GM18907 (cell line): ENCODE measurements at regions not wholly inside any gene's neighbourhood (a gene's known extent, or its start where the extent isn't known, plus 50 kb on each side); places are given as distances from the start of the nearest gene placed in this dataset.
"Not testable (repeated sequence)": the region's sequence is repeated elsewhere in the genome, so short reads cannot be mapped to it uniquely, and the experiment has no call there.

Source experiments
- ATAC-seq: cut with Tn5 transposase; IDR thresholded peaks from one replicate; pipeline ENCODE4 v1.9.1; 2021; ENCODE audit warnings: mild to moderate bottlenecking, moderate library complexity; ENCODE audit not compliant: unreplicated experiment

DNA sequence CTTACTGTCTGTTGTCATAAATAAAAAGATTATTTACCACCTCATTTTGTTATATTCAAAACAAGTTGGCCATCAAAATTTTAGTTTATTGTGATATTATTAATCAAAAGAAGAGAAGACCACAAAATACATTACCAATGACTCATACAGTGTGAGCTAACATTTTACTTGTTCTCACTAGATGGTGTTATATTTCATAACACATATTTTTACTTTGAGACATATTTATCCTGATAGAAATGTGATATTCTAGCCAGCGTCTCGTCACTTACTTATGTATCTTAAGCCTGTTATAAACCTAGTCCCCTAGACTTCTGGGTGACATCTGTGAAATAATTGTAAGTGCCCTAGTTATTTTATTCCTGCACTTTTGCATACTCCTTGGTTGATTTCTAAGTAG is 263.2 kb downstream of the CDH7 start:
- no peak for ATAC-seq

GRCh38 chr18:66011916-66012315 is 261.1 kb downstream of the CDH7 start:
- ATAC-seq = no peak

DNA sequence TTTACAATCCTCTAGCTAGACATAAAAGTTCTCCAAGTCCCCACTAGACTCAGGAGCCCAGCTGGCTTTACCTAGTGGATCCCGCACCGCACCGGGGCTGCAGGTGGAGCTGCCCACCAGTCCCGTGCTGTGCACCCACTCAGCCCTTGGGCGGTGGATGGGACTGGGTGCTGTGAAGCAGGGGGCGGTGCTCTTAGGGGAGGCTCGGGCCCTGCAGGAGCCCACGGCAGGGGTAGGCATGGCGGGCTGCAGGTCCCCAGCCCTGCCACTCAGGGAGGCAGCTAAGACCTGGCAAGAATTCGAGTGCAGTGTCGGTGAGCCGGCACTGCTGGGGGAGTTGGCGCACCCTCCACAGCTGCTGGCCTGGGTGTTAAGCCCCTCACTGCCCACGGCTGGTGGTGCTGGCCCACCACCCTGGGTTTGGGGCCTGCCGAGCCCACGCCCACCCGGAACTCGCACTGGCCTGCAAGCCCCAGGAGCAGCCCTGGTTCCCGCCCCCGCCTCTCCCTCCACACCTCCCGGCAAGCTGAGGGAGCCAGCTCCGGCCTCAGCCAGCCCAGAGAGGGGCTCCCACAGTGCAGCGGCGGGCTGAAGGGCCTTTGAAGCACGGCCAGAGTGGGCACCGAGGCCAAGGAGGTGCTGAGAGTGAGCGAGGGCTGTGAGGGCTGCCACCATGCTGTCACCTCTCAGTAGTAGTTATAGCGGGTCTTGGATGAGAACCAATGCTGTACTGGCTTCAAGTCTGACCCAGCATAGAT is 255.2 kb downstream of the CDH7 start:
- no peak for ATAC-seq

DNA sequence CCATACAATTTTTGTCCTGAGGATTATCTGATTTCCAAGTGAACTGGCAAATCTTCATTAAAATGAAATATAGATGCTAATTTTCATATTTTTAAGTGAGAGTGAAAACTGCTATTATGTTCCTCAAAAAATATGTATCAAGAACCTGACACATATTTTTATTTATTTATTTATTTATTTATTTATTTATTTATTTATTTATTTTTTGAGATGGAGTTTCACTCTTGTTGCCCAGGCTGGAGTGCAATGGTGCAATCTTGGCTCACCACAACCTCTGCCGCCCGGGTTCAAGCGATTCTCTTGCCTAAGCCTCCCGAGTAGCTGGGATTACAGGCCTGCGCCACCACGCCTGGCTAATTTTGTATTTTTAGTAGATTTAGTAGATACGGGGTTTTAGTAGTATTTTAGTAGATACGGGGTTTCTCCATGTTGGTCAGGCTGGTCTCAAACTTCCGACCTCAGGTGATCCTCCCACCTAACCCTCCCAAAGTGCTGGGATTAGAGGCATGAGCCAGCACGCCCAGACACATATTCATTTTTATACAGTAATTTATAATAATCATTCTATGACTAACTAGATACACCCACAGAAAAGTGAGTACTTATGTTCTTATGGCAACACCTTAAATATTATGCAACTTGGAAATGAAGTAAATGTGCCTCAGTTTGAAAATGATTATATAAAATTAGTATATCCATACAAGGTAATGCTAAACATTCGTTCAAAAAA is 248.3 kb downstream of the CDH7 start:
- not testable (repeated sequence) for ATAC-seq

DNA sequence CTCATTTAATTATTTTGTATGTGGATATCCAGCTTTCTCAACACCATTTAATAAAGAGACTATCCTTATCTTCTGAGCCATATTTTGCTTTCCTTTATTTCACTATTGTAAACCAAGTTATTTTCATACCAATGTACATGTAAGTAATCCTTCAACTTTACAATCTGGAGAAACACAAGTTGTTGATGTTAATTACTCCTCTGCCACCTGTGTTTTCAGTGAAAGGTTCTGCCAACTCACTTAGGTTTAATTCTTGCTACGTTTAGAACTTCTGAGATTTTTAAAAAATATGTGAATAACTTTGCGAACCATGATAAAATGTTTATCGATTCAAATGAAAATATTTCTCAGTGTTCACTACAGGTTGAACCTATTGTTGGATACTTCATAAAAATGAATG is 244.4 kb downstream of the CDH7 start:
- no peak for ATAC-seq

DNA sequence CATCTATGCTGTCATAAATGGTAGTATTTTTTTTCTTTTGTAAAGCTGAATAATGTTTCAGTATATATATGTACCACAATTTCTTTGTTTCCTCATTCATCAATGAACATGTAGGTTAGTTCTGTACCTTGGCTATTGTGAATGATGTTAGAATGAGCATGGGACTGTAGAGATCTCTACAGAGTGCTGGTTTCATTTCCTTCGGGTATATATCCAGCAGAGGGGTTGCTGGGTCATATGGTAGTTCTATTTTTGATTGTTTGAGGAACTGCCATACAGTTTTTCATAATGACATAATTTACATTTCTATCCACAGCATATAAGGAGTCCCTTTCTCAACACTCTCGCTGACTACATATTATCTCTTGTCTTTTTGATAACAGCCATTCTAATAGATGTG is 243.5 kb downstream of the CDH7 start:
- no peak for ATAC-seq

DNA sequence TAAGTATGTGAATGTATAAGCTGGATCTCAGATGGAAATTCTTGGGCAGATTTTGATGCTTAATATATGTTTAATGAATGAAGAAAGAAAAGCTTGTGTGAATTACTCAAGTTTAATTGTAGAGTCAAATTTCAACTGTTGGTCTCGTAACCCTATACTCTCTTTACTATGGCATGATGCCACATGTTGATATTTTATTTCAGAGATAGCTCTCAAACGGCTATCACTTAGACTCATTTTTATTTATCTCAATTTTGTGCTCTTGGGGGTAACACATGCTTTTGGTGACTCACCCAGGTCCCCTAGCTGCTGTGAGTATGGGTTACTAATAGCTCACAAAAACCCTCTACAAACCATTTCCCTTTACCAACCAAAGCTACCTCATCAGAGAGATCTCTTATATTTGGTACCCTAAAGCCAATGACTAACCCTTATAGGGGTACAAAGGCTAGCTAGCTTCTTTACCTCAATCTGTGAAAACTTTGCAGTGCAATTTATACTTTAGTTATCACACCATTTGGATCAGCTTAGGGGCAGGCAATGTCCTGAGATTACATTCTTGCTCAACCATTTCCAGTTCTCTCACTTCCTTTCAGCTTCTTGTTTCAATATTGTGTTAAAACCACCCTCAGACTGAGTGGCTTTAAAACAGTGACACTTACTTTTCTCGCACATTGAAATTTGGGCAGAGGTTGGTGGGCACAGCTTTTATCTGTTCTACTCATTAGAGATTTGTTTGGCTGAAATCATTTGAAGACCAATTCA is 240.3 kb downstream of the CDH7 start:
- ATAC-seq = no peak

- no peak for ATAC-seq
These were observed 239.4 kb downstream of the CDH7 start for GRCh38 chr18:65990174-65990690.

GRCh38 chr18:65988972-65989371 is 238.2 kb downstream of the CDH7 start:
- ATAC-seq = no peak

DNA sequence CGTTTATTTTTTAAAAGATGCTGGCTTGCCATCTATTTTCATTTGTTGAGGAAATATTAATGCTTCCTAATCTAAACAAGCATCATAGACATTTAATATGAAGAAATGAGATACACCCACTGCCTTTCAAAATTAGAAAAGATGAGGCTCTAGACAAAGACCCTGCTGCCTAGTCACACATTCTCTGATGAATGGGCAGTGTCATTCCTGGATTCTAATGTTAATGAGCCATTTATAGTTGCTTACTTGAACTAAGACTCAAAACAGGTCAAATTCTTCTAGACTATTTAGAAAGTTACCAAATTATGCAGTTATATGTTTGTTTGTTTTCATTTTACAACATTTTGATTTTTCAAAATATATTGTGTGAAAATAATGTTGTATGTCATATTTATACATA is 237.6 kb downstream of the CDH7 start:
- ATAC-seq = no peak

DNA sequence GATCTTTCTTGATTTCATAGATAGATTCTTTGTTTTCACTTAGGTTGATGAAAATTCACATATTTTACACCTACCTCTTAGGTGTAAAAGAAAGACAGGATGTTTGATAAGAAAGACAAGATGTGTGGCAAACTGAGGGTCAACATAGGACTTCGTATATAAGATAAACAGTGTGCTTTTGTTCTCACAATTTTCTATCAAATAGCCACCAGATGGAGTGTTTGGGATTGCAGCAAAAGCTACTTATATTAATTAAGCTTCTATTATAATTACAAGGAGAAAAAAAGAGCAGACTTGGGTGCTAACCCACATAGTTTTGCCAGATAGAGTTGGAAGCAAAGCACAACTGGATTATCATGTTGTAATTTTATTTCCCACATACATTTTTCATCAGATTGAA is 232.9 kb downstream of the CDH7 start:
- no peak for ATAC-seq

- ATAC-seq = no peak
These were observed 224.7 kb downstream of the CDH7 start for GRCh38 chr18:65975536-65975935.

DNA sequence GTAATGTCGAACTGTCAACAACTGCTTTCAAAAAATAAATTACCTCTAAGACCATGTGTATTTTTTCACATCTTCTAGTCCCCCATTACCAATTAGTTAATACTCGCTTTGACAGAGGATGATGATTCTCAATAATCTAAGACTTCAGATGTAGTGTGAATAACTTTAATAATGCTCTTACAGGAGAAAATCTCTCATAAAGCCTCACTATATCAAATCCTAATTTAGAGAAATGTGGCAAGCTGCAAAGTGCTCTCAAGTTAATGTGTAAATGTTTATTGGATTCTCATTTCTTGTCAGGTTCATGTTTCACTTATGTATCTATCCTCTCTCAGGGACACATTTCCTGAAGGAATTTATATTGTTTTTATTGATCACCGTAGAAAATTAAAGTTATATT is 223.9 kb downstream of the CDH7 start:
- no peak for ATAC-seq

DNA sequence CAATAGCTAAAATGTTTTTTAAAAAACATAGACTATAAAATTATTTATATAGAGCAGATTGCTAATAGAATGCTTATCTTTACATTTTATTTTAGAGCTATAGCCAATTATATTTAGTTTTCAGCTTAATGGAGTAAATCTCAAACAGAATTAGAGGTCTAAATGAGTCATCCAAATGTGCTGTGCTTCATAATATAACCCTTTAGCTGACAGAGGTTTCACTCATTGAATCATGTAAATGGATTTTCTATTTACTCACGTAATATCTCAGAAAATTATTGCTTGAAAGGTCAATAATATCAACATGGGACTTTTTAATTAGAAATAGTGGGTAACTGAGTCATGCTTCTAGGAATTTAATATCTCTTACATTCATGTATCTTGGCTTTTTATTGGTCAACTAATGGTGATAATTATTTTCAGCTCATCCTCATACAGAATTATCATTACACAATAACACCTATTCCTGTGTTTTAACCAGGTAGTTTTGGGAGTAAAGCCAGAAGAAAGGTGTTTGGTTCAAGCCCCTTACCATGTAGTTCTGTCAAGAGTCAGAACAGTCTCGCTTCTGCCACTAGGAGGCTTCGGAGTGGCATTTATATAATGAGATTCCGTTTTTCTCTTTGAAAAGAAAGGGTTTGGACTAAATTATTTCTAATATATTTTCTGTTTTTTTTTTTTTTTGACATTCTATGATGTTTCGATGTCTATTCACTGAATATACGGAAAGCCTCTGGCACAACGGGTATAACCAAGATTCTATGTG is 217.6 kb downstream of the CDH7 start:
- no peak for ATAC-seq

GRCh38 chr18:65955747-65956146 is 204.9 kb downstream of the CDH7 start:
- ATAC-seq = no peak

DNA sequence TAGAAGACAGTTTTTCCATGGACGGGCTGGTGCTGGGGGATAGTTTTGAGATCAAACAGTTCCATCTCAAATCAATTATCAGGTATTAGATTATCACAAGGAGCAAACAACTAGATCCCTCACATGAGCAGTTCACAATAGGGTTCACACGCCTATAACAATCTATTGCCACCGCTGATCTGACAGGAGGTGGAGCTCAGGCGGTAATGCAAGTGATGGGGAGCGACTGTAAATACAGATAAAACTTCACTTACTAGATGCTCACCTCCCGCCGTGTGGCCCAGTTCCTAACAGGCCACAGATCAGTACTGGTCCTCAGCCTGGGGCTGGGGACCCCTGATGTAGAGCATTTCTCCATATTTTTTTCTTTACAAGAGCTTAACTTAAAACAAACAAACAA is 203.6 kb downstream of the CDH7 start:
- no peak for ATAC-seq

GRCh38 chr18:65946777-65947176 is 196.0 kb downstream of the CDH7 start:
- ATAC-seq = no peak

- no peak for ATAC-seq
These were observed 192.5 kb downstream of the CDH7 start for GRCh38 chr18:65943268-65943667.

GRCh38 chr18:65942854-65943253 is 192.0 kb downstream of the CDH7 start:
- ATAC-seq = no peak

DNA sequence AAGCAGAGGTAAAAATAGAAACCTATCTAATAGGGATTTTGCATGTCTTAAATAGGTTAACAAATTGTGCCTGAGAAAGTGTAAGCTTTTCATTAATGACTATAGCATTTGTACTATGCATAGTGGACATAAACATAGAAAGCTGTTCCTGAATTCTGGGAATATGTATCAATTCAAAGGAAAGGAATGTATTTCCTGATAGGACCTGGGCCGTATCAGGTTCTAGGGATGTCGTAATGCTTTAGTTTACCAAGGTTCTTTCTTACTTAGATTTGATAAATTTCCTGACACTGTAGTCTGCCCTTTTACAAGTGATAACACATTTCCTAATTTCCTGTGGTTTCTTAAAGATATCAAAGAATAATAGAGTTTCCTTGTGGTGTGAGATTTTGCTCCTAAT is 191.3 kb downstream of the CDH7 start:
- no peak for ATAC-seq

DNA sequence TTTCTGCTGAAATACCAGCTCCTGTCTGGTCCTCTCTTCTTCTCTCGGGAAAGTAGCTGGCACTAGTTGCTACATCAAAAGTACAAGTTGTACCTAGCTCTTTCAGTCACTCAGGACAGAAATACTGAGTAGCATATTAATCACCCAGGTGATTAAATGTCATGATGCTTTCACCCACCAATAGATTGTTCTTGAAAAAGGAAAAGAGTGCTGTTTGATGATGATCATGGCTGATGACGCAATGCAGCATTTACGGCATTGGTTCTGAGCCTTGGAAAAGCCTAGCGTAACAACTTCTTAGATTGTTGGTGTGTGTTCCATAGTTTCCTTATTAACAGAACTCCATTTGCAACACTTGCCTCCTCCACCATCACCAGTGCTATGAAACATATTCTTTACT is 190.7 kb downstream of the CDH7 start:
- no peak for ATAC-seq
